ENCODE measurements at regions not wholly inside any gene's neighbourhood (a gene's known extent, or its start where the extent isn't known, plus 50 kb on each side); places are given as distances from the start of the nearest gene placed in this dataset.

DNA sequence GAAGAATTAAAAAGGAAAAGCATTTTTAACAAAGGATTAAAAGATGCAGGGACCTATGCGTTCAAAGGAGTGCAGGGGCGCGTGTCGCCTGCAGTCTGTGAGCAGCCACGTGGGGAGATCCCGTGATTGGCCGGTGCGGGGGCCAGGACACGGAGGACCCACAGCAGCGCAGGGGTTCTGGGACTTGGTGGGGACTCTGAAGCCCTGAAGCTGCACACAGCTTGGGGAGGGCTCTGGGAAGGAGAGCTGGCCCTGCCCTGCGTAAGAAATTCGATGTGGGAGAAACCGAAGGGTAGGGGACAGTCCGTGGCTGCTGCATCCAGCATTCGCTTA, 268.1 kb downstream of the KLF6 start:
- H3K27me3 ChIP-seq (ENCODE audit: insufficient read depth, poor library complexity, severe bottlenecking) = no peaks in the 10 kb centered on the region
- H3K4me3 ChIP-seq (replicated peaks; ENCODE audit: insufficient read depth, low read length) = no peak overlapping the region
- no peak for DNase-seq (ENCODE audit: low read depth in 1 of 2, low spot score in 1 of 2)
- no peak for TF ChIP-seq POLR2AphosphoS5 (IDR thresholded peaks at IDR 0.05; ENCODE audit: low read depth)
- H3K27ac ChIP-seq (replicated peaks) = no peak overlapping the region

DNA sequence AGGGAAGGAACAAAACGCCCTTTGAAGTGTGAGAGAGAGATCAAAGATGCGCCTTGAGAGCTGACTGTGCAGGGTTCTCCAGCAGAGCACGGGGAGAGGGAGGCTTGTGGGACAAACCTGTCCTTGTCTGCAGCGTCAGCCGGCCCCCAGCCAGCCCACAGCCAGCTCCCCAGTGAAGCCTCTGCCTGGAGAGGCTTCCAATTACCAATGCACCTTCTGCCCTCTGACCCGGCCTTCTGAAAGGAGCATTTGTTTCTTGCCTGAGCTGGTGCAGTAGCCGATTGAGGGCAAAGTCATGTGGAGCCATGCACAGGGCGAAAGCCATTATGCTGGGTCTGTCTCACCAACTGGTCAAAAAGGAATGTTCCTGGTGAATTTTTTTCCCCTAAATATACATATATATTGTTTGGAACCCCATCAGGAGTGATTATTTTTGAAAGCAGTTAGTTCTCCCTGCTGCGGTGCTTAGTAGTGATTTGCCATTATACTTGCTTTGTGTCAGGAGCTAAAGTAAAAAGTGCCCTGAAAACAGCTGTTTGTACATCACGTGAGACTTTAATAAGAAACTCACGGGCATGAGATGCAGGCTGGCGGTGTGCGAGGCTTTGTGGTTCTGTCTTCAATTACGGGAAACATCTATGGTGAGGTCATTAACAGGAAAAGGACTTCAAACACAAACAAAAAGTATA, 268.6 kb downstream of the KLF6 start:
- no peak overlapping the region for H3K27ac ChIP-seq (replicated peaks)
- TF ChIP-seq POLR2AphosphoS5 (IDR thresholded peaks at IDR 0.05; ENCODE audit: low read depth) (no peak), SPI1 (IDR thresholded peaks at IDR 0.05; ENCODE audit: borderline replicate concordance, low read depth) (no peak), GABPA (IDR thresholded peaks at IDR 0.05; ENCODE audit: low read depth) (no peak)
- TF ChIP-seq, protein P1, sequence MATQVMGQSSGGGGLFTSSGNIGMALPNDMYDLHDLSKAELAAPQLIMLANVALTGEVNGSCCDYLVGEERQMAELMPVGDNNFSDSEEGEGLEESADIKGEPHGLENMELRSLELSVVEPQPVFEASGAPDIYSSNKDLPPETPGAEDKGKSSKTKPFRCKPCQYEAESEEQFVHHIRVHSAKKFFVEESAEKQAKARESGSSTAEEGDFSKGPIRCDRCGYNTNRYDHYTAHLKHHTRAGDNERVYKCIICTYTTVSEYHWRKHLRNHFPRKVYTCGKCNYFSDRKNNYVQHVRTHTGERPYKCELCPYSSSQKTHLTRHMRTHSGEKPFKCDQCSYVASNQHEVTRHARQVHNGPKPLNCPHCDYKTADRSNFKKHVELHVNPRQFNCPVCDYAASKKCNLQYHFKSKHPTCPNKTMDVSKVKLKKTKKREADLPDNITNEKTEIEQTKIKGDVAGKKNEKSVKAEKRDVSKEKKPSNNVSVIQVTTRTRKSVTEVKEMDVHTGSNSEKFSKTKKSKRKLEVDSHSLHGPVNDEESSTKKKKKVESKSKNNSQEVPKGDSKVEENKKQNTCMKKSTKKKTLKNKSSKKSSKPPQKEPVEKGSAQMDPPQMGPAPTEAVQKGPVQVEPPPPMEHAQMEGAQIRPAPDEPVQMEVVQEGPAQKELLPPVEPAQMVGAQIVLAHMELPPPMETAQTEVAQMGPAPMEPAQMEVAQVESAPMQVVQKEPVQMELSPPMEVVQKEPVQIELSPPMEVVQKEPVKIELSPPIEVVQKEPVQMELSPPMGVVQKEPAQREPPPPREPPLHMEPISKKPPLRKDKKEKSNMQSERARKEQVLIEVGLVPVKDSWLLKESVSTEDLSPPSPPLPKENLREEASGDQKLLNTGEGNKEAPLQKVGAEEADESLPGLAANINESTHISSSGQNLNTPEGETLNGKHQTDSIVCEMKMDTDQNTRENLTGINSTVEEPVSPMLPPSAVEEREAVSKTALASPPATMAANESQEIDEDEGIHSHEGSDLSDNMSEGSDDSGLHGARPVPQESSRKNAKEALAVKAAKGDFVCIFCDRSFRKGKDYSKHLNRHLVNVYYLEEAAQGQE (IDR thresholded peaks at IDR 0.05; ENCODE audit: insufficient replicate concordance, low read depth) = no peak
- TF ChIP-seq, protein P2, sequence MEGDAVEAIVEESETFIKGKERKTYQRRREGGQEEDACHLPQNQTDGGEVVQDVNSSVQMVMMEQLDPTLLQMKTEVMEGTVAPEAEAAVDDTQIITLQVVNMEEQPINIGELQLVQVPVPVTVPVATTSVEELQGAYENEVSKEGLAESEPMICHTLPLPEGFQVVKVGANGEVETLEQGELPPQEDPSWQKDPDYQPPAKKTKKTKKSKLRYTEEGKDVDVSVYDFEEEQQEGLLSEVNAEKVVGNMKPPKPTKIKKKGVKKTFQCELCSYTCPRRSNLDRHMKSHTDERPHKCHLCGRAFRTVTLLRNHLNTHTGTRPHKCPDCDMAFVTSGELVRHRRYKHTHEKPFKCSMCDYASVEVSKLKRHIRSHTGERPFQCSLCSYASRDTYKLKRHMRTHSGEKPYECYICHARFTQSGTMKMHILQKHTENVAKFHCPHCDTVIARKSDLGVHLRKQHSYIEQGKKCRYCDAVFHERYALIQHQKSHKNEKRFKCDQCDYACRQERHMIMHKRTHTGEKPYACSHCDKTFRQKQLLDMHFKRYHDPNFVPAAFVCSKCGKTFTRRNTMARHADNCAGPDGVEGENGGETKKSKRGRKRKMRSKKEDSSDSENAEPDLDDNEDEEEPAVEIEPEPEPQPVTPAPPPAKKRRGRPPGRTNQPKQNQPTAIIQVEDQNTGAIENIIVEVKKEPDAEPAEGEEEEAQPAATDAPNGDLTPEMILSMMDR (IDR thresholded peaks at IDR 0.05; ENCODE audit: insufficient read depth, low read length) = no peak
- no peak for DNase-seq (ENCODE audit: low read depth in 1 of 2, low spot score in 1 of 2)
- no peaks in the 10 kb centered on the region for H3K27me3 ChIP-seq (ENCODE audit: insufficient read depth, poor library complexity, severe bottlenecking)
- no peak overlapping the region for H3K4me3 ChIP-seq (replicated peaks; ENCODE audit: insufficient read depth, low read length)

GRCh38 chr10:3514691-3515090, 270.3 kb downstream of the KLF6 start:
- no peaks in the 10 kb centered on the region for H3K27me3 ChIP-seq (ENCODE audit: insufficient read depth, poor library complexity, severe bottlenecking)
- DNase-seq (ENCODE audit: low read depth in 1 of 2, low spot score in 1 of 2) = no peak
- no peak overlapping the region for H3K27ac ChIP-seq (replicated peaks)
- no peak overlapping the region for H3K4me3 ChIP-seq (replicated peaks; ENCODE audit: insufficient read depth, low read length)
- TF ChIP-seq, protein P1 (IDR thresholded peaks at IDR 0.05; ENCODE audit: insufficient replicate concordance, low read depth) = no peak
- TF ChIP-seq POLR2AphosphoS5 (IDR thresholded peaks at IDR 0.05; ENCODE audit: low read depth) (no peak), GABPA (IDR thresholded peaks at IDR 0.05; ENCODE audit: low read depth) (no peak), SPI1 (IDR thresholded peaks at IDR 0.05; ENCODE audit: borderline replicate concordance, low read depth) (no peak)
- TF ChIP-seq, protein P2 (IDR thresholded peaks at IDR 0.05; ENCODE audit: insufficient read depth, low read length) = no peak

DNA sequence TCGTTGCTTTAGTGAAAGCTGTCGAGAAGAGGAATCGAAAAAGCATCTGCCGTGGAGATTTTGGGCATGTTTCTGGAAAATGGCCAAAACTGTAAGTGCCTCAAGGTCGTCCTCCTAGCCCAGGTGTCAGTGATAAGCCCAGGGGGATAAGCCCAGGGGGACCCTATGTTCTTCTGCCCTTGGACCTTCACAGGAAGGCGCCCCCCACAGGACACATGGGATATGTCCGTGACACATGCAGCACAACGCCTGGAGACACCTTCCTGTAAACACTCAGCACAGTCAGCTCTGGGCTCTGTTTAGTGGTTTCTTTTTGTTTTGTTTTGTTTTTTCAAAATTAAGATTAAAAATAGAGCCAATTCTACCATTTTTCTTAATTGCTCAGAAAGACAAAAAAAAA, 272.7 kb downstream of the KLF6 start:
- Histone ChIP-seq H3K27me3 (ENCODE audit: insufficient read depth, poor library complexity, severe bottlenecking) (no peaks in the 10 kb centered on the region), H3K4me3 (replicated peaks; ENCODE audit: insufficient read depth, low read length) (no peak overlapping the region), H3K27ac (replicated peaks) (no peak overlapping the region)
- no peak for TF ChIP-seq SPI1 (IDR thresholded peaks at IDR 0.05; ENCODE audit: borderline replicate concordance, low read depth)
- no peak for TF ChIP-seq GABPA (IDR thresholded peaks at IDR 0.05; ENCODE audit: low read depth)
- TF ChIP-seq POLR2AphosphoS5 (IDR thresholded peaks at IDR 0.05; ENCODE audit: low read depth) = no peak
- TF ChIP-seq, protein P1 (IDR thresholded peaks at IDR 0.05; ENCODE audit: insufficient replicate concordance, low read depth) = no peak
- TF ChIP-seq, protein P2 (IDR thresholded peaks at IDR 0.05; ENCODE audit: insufficient read depth, low read length) = no peak
- DNase-seq (ENCODE audit: low read depth in 1 of 2, low spot score in 1 of 2) = no peak
